ENCODE measurements at regions not wholly inside any gene's neighbourhood (a gene's known extent, or its start where the extent isn't known, plus 50 kb on each side); places are given as distances from the start of the nearest gene placed in this dataset.

- ChIA-PET CTCF (no interaction called here), POLR2A (no interaction called here)
- no peaks in the 10 kb centered on the region for H3K9me3 Mint-ChIP-seq
- H3K27ac Mint-ChIP-seq = no peak overlapping the region
- ATAC-seq (no peak), DNase-seq (no peak)
- H3K4me1 Mint-ChIP-seq (ENCODE audit: low read depth) = no peaks in the 10 kb centered on the region
- intact Hi-C loops (cut with micrococcal nuclease) = no loop called here
- peaks cover 1% of the 10 kb centered on the region for H3K27me3 Mint-ChIP-seq
- H3K4me3 Mint-ChIP-seq = no peak overlapping the region
- no peak for TF ChIP-seq CTCF (IDR thresholded peaks at IDR 0.05)
- no peaks in the 10 kb centered on the region for H3K36me3 Mint-ChIP-seq (ENCODE audit: low read depth)
Measured at GRCh38 chr7:73969991-73970390, 58.0 kb upstream of the ELN start.

GRCh38 chr7:73970801-73971229 lies 57.2 kb upstream of the ELN start:
- DNase-seq (no peak), ATAC-seq (no peak)
- Mint-ChIP-seq H3K4me3 (no peak overlapping the region), H3K27ac (no peak overlapping the region), H3K36me3 (ENCODE audit: low read depth) (no peaks in the 10 kb centered on the region), H3K9me3 (no peaks in the 10 kb centered on the region), H3K27me3 (peaks cover 3% of the 10 kb centered on the region), H3K4me1 (ENCODE audit: low read depth) (no peaks in the 10 kb centered on the region)
- no peak for TF ChIP-seq CTCF (IDR thresholded peaks at IDR 0.05)
- ChIA-PET POLR2A (no interaction called here), CTCF (interaction anchor here (0.6 kb wide), 1 partner anchor 17 kb away, joined by 3 read pairs; no protein-coding TSS in a partner anchor)
- intact Hi-C loops (cut with micrococcal nuclease) = no loop called here

- CTCF ChIA-PET = interaction anchor here (0.6 kb wide), 1 partner anchor 18 kb away, joined by 3 read pairs; no protein-coding TSS in a partner anchor
- intact Hi-C loops (cut with micrococcal nuclease) = no loop called here
- no peaks in the 10 kb centered on the region for H3K9me3 Mint-ChIP-seq
- H3K4me3 Mint-ChIP-seq = no peak overlapping the region
- POLR2A ChIA-PET = no interaction called here
- no peak for DNase-seq
- TF ChIP-seq CTCF (IDR thresholded peaks at IDR 0.05) = no peak
- H3K27ac Mint-ChIP-seq = no peak overlapping the region
- peak; percentile 55 for ATAC-seq
- peaks cover 3% of the 10 kb centered on the region for H3K27me3 Mint-ChIP-seq
- H3K36me3 Mint-ChIP-seq (ENCODE audit: low read depth) = no peaks in the 10 kb centered on the region
- H3K4me1 Mint-ChIP-seq (ENCODE audit: low read depth) = no peaks in the 10 kb centered on the region
Measured at GRCh38 chr7:73971322-73971703, 56.7 kb upstream of the ELN start.

- Mint-ChIP-seq H3K4me1 (ENCODE audit: low read depth) (no peaks in the 10 kb centered on the region), H3K27me3 (peaks cover 3% of the 10 kb centered on the region), H3K9me3 (no peaks in the 10 kb centered on the region), H3K4me3 (no peak overlapping the region), H3K36me3 (ENCODE audit: low read depth) (no peaks in the 10 kb centered on the region), H3K27ac (no peak overlapping the region)
- ATAC-seq = no peak
- TF ChIP-seq CTCF (IDR thresholded peaks at IDR 0.05) = no peak
- ChIA-PET POLR2A (no interaction called here), CTCF (interaction anchor here (0.6 kb wide), 1 partner anchor 18 kb away, joined by 3 read pairs; no protein-coding TSS in a partner anchor)
- intact Hi-C loops (cut with micrococcal nuclease) = no loop called here
- no peak for DNase-seq
Measured at GRCh38 chr7:73971704-73972341, 56.1 kb upstream of the ELN start.

- Mint-ChIP-seq H3K36me3 (ENCODE audit: low read depth) (no peaks in the 10 kb centered on the region), H3K4me3 (no peak overlapping the region), H3K9me3 (no peaks in the 10 kb centered on the region), H3K27ac (no peak overlapping the region), H3K27me3 (peaks cover 3% of the 10 kb centered on the region), H3K4me1 (ENCODE audit: low read depth) (no peaks in the 10 kb centered on the region)
- ChIA-PET CTCF (interaction anchor here (0.7 kb wide), 1 partner anchor 54 kb away, joined by 4 read pairs; no protein-coding TSS in a partner anchor), POLR2A (no interaction called here)
- DNase-seq = no peak
- no peak for ATAC-seq
- intact Hi-C loops (cut with micrococcal nuclease) = no loop called here
- no peak for TF ChIP-seq CTCF (IDR thresholded peaks at IDR 0.05)
Measured at GRCh38 chr7:73972614-73973013, 55.4 kb upstream of the ELN start.
